Stimulated activated CD4-positive, alpha-beta T cell treated with anti-CD3 and anti-CD28 coated beads, Interleukin-12 subunit alpha, Interleukin-12 subunit beta, amount 100 ng/mL, for 48 hours (primary cell): ENCODE measurements at regions not wholly inside any gene's neighbourhood (a gene's known extent, or its start where the extent isn't known, plus 50 kb on each side); places are given as distances from the start of the nearest gene placed in this dataset.

ENCODE experiments used
- DNase-seq, 3 donors: peaks; one replicate each; pipeline ENCODE4 v3.0.0-alpha.2; 2020; ENCODE audit warnings: low read depth in 2 of 3, low spot score in 1 of 3

DNA sequence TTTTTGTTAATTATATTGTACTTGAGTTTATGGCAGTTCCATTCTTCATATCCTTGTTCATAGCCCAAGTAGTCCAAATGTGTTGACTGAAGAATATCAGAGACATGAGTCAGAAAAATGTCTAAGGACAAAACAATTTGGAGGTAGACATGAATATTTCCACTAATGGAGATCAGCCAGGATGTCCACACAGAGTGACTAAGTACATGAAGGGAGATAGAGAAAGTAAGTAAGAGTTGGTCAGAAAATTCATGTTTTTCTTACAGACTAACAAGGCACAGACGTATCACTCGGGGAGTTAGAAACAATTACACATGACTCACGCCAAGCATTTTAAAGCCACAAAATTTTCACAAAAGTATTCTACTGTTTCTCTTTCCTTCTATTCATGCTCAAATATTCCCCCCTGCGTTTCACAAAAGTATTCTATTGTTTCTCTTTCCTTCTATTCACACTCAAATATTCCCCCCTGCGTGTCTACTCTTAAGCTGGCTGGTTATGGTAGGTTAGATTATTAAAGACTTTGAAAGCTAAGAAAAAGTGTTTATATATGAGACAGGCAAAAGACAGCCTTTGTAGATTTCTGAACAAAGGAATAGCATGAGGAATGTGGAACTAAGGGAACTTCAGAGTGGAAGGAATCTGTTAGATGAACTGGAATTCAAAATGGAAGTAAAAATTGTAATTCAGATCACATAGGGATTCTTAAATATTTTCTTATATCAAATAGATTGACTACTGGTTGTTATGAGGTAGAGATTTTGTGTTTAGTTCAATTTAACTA is 648.7 kb upstream of the CCDC54 start:
- DNase-seq, result no peak

DNA sequence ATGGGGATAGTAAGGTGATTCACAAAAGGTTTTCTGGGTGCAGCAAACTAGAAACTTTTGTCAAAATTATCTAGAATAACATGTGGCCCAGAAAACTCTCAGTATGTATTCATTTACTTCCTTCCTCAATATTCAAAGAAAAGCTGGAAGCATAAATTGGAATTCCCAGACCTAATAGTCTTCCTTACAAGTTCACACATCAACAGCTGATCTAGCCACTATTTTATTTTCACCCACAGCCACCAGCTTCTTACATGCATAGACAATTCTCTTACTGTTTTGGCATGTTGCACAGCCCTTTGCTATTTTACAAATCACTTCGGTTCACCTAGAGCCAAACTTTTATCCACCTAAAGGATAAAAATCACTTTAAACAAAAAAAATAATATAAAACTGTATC is 647.8 kb upstream of the CCDC54 start:
- no peak for DNase-seq

DNA sequence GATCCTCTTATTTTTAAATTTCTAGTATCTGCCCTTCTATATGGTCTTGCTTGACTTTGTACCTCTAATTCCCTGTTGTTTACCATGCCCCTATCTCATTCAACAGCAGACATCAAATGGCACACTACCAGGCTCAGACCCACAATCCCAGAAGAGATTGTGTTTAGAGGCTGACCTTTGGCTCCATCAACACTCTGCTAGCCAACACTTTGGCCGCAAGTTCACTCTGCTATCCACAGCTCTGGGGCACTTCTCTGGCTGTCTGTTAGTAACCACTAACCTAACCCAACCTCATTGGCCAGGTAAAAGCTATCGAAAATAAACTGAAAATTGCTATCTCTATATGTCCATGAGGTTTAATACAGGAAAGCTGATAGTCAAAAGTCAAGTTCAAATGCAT is 646.0 kb upstream of the CCDC54 start:
- DNase-seq, result no peak

DNA sequence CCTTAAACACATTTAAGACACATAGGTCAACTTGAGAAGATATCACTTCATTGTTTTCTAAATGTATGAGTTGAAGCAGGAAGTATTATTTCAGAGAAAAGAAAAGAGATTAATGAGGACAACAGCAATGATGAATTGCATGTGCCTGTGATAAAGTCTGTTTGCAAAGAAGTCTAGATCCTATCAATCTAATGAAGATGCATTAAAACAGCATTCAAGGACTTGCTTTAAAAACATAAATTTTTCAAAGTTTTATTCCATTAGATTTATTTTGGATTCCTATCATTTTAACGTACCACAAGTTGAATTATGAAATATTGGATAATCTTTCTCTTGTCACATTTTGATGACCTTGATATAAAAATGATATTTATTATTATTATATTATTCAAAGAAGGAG is 642.5 kb upstream of the CCDC54 start:
- no peak for DNase-seq

DNA sequence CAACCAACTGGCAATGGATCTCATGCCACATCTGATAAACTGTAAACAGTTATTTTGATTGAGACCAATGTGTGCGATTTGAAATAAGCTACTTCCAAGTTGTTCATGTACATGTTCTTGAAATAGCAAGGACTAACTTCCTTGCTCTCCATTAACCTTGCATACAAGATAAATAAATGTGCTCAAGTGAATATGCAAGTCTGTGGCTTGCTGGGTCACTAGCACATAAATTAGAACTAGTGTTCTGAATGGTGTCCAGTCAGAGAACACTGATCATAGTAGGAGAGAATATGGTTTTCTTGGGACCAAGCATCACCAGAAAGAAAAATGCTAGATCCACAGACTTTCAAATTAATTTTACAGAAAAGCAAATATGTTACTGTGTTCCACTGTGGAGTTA is 640.0 kb upstream of the CCDC54 start:
- no peak for DNase-seq

DNA sequence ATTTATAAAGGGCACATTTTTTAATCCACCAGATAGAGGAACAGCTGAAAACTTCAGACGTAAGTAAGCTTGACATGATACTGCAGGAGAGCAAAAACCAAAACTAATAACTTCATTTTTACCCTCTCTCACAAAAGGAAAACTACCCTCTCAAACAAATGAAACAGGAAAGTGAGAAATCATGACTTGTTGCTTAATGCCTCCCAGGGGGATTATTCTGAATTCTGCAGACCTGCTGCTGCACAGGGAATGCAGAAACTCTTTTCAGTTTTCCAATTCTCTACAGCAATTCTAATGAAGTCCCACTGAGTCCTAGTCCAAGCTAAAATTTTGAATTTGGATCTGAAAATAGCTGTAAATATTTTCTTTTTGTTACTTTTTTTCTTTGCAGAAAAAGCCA is 637.1 kb upstream of the CCDC54 start:
- DNase-seq, result no peak

DNA sequence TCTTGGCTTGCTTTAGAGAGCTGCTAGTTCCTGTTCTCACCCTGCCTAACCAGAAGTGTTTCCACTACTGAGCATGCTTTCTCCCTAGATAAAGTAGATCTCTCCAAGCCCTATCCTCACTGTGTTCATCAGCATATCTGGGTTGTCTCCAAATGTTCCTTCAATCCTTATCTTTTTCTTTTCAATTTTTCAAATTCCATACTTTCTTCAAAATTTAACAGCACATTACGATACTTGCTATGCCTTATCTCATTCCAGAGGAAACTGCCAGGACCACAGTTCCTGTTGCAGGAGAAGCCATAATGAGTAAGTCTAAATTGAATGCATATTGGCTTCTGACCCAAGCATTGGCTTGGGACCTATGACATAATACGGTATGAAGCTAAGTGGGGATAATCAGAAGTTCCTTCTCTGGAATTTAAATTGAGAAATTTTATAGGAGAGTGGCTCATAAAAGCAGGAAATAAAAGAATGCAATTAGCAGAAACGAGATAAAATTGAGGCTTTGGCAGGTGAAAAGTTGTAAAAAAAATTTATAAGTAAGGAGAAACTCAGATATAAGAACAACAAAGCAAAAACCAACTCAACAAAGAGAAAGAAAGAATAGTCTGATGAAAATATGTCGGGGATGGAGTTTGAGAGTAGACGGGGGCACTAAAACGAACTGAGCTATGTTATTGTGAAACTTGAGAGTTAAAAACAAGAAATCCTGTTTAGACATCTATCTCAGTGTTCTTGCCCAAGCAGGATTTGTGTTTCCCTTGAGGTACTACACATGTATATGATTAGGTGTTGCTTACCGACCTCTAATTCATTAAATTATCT is 631.7 kb upstream of the CCDC54 start:
- no peak for DNase-seq

DNA sequence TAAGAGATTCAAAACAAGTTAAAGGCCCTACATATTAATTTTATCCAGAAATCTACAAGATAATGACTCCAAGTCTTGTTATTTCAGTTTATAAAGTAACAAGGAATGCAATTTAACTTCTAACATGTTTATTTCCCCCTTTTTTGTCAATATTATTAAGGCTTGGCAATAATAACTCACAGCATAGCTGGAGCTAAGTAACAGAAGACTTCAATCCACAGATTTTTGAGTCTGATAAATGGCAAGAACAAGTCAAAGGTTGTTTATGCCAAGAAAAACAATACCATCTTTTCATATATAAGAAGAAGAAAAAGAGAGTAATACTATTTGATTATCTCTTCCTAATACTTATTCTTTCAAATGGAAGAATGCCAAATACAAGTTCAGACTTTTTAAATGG is 631.0 kb upstream of the CCDC54 start:
- DNase-seq, result no peak

DNA sequence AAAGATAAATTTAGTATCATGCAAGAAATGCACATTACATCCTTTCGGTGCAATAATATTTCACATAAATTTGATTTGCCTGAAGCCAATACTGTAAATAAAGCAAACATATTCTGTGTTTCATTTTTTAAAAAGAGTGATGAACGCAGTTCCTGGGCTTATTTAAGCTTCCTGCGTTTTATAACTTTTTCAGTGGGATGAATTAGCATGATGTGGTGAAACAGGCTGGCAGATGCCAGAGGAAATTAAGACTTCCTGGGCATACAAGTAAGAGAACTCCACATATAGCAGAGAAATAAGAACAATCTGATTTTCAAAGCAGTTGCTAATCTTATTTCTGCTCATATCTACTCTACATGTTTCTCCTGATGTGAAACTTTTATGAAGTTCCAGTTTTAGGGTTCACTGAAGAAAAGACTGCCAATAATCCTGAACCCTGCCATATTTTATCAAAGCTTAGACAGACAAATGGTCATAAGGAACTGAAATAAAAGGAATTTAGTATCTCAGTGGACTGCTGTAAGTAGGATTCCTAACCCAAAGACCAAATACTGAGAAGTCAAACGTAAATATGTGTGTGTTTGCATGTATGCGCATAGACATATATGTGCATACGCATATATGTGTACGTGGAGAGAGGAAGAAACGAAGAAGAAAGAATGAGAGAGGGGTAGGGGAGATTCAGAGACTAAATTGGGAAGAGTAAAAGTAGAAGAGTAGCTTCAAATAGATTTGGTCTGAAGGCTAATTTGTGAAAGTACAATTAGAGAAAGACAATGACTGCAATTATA is 628.6 kb upstream of the CCDC54 start:
- DNase-seq, result no peak

DNA sequence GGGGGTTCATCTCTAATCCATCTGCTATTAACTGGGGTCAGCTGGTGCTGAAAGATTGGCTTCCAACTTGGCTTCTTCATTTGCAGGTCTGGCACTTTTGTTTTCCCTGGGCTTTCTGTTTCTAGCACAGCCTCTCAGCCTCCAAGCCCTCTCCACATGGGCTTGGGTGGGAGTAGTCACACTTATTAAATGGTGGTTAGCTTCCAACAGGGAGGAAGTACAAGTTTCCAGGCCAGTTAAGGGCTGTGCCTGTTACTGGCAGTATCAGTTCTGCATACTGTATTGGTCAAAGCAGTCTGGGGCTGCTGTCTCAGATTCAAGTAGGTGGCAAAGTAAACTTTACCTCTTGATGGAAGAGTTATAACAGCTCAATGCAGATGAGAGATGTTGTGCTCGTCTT is 627.1 kb upstream of the CCDC54 start:
- DNase-seq, result no peak

DNA sequence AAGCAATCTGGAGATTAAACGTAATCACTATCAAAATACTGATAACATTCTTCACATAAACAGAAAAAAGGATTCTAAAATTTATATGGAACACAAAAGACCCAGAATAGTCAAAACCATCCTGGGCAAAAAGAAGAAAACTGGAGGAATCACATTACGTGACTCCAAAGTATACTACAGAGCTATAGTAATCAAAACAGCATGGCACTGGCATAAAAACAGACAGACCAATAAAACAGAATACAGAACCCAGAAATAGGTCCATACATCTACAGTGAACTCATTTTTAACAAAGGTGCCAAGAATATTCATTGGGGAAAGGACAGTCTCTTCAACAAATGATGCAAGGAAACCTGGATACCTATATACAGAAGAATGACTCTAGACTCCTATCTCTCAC is 621.9 kb upstream of the CCDC54 start:
- no peak for DNase-seq

DNA sequence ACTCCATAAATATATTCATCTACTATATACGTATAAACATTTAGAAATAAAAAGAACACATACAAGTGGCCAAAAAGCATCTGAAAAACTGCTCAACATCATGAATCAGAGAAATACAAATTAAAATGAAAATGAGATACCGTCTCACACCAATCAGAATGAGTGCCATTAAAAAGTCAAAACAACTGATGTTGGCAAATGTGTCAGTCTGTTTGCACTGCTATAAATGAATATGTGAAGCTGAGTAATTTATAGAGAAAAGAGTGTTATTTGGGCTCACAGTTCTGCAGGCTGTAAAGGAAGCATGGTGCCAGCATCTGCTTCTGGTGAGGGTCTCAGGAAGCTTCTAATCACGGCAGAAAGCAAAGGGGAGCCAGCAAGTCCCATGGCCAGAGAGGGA is 620.3 kb upstream of the CCDC54 start:
- DNase-seq, result no peak

DNA sequence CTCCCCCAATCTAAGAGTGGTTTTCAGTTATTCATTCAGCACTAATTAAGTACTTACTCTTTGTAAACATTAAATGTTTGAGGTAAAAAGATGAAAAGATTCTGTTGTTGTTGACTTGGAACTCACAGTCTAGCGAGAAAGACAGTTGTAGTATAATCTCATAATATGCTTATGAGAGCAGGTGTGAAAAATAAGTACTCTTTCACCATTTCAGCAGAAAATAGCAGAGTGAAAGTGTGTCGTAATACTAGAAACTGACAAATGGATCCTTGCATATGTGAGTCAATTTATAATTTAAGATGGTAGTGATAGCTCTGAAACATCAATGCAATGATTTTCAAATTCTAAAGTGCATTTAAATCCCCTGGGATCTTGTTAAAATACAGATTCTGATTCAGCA is 618.8 kb upstream of the CCDC54 start:
- no peak for DNase-seq

DNA sequence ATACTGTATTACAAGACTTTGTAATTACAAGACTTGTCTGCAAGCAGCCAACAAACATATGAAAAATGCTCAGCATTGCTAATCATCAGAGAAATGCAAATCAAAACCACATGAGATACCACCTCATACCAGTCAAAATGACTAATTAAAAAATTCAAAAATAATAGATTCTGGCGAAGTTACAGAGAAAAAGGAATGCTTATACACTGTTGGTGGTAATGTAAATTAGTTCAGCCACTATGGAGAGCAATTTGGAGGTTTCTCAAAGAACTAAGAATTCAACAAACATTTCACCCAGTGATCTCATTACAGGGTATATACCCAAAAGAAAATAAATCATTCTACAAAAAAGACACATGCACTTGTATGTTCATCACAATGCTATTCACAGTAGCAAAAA is 617.5 kb upstream of the CCDC54 start:
- no peak for DNase-seq

DNA sequence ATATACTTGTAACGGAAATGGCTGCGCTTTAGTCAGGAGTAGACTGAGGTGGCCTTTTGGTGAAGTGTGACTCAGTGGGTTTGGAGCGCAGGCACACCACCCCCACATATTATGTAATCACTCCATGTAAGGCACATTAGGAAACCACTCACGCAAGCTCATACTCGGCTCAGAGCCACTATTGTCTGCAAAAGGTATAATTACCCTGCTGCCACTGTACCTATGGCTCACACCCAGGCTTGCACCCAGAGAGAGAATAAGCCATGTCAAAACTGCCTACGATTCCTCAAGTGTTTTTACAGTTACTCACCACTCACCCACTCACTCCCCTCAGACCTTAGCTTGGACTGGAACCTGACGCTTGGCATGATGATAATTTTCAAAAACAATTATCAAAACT is 611.9 kb upstream of the CCDC54 start:
- DNase-seq, result no peak

DNA sequence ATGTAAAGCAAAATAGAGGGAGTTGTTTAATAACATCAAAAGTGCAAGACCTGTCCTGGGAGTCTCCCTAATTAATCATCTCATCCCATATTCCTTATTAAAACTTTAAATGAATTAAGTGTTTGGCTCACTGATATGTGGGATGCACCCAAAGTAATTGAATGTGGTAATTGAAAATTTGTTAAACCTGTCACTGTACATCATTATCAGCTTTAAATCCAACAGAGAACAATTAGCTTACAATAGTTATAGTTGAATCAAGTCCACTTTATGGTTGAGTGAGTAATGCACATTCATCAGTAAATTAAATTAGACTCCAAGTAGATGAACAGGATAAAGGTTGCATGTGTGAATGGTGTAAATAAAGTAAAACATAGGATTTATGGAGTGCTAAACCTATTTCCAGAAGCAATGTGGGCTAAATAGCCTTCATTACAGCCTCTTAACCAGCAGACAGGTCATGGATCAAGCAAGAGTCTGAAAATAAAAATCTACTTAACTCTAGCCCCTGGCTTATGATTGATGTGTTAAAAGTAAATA is 608.2 kb upstream of the CCDC54 start:
- no peak for DNase-seq

DNA sequence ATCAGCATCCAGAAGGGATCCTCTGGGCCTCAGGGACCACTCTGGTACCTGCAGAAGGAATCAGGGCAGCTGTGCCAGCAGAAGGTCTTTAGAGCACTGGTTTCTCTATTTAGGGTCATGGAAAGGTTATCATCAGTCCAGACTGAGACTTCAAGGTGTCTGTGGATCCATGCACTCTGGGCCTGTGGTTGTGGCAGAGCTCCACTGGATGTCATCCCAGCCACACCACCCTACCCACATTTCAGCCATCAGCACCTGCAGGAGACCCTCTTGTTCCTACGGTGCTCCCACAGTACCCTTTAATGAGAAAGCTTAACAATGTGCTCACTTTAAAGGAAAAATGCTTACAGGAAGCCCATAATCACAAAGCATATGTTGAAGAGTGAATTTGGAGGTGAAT is 603.4 kb upstream of the CCDC54 start:
- no peak for DNase-seq

DNA sequence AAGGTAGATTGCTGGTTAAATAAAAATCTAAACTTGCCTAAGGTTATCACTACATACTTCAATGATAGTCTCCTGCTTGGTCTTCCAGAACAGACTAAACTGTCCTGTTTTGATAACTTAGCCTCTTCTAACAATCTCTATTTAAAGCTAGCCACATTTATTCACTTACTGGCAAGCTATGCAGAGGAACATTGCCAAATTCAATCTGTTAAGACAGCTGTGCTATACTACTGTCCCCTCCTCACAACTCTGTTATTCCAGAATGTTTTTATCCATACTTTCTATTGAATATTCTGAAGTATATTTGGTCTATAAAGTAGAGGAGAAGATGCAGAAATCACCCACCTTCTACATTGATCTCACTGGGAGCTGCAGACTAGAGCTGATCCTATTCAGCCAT is 594.0 kb upstream of the CCDC54 start:
- no peak for DNase-seq

DNA sequence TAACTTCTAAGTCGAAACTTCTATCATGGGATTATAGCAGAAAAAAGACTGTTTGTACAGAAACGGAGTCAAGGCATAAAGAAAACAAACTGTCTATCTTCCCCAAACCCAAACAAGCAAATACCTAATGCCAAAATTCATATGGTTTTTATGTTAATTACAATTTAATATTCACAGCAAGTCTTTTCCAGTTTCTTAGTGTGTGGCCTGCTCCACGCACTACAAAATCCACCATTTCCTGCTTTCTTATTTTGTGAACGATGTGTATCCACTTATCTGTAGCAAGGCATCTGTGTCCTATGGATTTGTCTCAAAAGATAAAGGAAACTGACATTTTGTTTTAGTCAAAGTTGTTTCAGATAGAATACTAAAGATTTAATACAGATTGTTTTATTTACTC is 588.0 kb upstream of the CCDC54 start:
- DNase-seq, result no peak

DNA sequence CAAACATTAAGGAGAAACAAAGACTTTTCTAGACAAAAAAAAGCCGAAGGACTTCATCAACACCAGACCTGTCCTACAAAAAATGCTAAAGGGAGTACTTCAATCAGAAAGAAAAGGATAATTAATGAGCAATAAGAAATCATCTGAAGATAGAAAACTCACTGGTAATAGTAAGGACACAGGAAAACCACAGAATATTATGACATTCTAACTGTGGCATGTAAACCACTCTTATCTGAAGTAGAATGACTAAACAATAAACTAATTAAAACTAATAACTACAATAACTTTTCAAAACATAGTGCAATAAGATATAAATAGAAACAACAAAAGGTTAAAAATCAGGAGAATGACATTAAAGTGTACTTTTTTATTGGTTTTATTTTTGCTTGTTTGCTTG is 584.5 kb upstream of the CCDC54 start:
- DNase-seq, result no peak

DNA sequence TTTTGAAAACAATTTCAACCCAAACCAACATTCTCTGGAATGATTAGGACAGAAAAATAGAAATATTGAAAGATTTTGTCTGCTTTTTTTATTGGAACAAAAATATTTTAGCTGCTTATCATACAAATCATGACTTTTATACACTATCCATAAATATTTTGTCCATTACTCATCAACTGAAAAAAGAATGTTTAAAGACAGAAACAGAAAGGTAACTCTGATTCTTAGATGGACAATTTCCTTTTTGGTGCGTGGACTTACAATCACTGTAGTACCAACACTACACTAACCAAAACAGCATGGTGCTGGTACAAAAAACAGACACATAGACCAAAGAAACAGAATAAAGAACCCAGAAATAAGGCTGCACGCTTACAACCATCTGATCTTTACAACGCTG is 582.8 kb upstream of the CCDC54 start:
- no peak for DNase-seq

DNA sequence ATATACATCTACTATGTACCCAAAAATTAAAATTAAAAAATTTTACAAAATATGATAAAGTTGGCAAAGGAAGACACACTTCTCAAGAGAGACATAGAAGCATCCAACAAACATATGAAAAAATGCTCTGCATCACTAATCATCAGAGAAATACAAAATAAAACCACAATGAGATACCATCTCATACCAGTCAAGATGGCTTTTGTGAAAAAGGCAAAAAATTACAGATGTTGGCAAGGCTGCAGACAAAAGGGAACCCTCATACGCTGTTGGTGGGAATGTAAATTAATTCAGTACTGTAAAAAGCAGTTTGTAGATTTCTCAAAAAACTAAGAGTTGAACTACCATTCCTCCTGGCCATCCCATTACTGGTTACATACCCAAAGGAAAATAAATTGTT is 581.7 kb upstream of the CCDC54 start:
- no peak for DNase-seq
